H54 (cell line): ENCODE measurements at regions not wholly inside any gene's neighbourhood (a gene's known extent, or its start where the extent isn't known, plus 50 kb on each side); places are given as distances from the start of the nearest gene placed in this dataset.
"Not testable (repeated sequence)": the region's sequence is repeated elsewhere in the genome, so short reads cannot be mapped to it uniquely, and the experiment has no call there.

Experiments used
- DNase-seq: peaks from one replicate; pipeline ENCODE4 v3.0.0; 2011; ENCODE audit warnings: low spot score, mixed read lengths; ENCODE audit not compliant: insufficient read length
- FAIRE-seq: peaks from 3 replicates; lab custom pipeline; 2011; peaks lifted over from hg19 to GRCh38; lab: Jason Lieb, UNC
- POLR2A ChIP-seq: IDR thresholded peaks from 2 replicates; pipeline ENCODE4 v1.6.1; 2011; ENCODE audit warnings: low read depth, mild to moderate bottlenecking, low read length

- DNase-seq: no peak
- FAIRE-seq: no peak
- TF ChIP-seq POLR2A: no peak
These were observed 72.8 kb upstream of the CDON start for GRCh38 chr11:126135235-126136176.

GRCh38 chr11:126134461-126135155 lies 71.9 kb upstream of the CDON start:
- TF ChIP-seq POLR2A: no peak
- FAIRE-seq (no peak), DNase-seq (no peak)

- no peak for DNase-seq
- no peak for FAIRE-seq
- no peak for TF ChIP-seq POLR2A
These were observed 71.2 kb upstream of the CDON start for GRCh38 chr11:126133901-126134300.

- peak; percentile 67 for DNase-seq
These were observed 69.7 kb upstream of the CDON start for GRCh38 chr11:126132319-126132718.

GRCh38 chr11:126130781-126131180 lies 68.1 kb upstream of the CDON start:
- not testable (repeated sequence) for FAIRE-seq, DNase-seq

More at GRCh38 chr11:126132319-126132718, 69.7 kb upstream of the CDON start:
- TF ChIP-seq POLR2A: no peak
- FAIRE-seq: peak; percentile 83

- no peak for TF ChIP-seq POLR2A
- DNase-seq: no peak
- no peak for FAIRE-seq
These were observed 67.3 kb upstream of the CDON start for GRCh38 chr11:126129727-126130671.

GRCh38 chr11:126127898-126128297 lies 65.2 kb upstream of the CDON start:
- no peak for DNase-seq
- no peak for FAIRE-seq
- no peak for TF ChIP-seq POLR2A

GRCh38 chr11:126127284-126127845 lies 64.7 kb upstream of the CDON start:
- FAIRE-seq: no peak
- no peak for DNase-seq
- TF ChIP-seq POLR2A: no peak

- no peak for TF ChIP-seq POLR2A
- DNase-seq: no peak
- no peak for FAIRE-seq
These were observed 61.6 kb upstream of the CDON start for GRCh38 chr11:126124231-126124661.

- no peak for TF ChIP-seq POLR2A
- no peak for FAIRE-seq
- no peak for DNase-seq
These were observed 61.0 kb upstream of the CDON start for GRCh38 chr11:126123686-126124085.

GRCh38 chr11:126122863-126123262 lies 60.2 kb upstream of the CDON start:
- no peak for TF ChIP-seq POLR2A
- no peak for DNase-seq
- FAIRE-seq: no peak

- no peak for DNase-seq
- no peak for FAIRE-seq
- TF ChIP-seq POLR2A: no peak
These were observed 58.6 kb upstream of the CDON start for GRCh38 chr11:126121296-126121695.

GRCh38 chr11:126118806-126119205 lies 56.1 kb upstream of the CDON start:
- no peak for TF ChIP-seq POLR2A
- FAIRE-seq (no peak), DNase-seq (no peak)
